WTC11 (cell line): ENCODE measurements at regions not wholly inside any gene's neighbourhood (a gene's known extent, or its start where the extent isn't known, plus 50 kb on each side); places are given as distances from the start of the nearest gene placed in this dataset.

Experiments
- ATAC-seq: fragments of 200-7000 bp; cut with Tn5 transposase; 2 replicates; pipeline ENCODE4 v1.10.0; 2021; ENCODE audit warnings: mild to moderate bottlenecking, moderate library complexity
- CTCF ChIA-PET: fragments of 300-600 bp; sonication (Branson Sonifier 250); formaldehyde crosslinking; loops from one replicate; lab custom pipeline; 2021; ENCODE audit warnings: antibody characterized with exemption; lab: Charles Lee
- POLR2A ChIA-PET: fragments of 350-600 bp; sonication (Branson Sonifier 250); formaldehyde crosslinking; loops from one replicate; lab custom pipeline; 2021; ENCODE audit warnings: antibody characterized with exemption; lab: Charles Lee
- DNase-seq: peaks from one replicate; pipeline ENCODE4 v3.0.0; 2021; ENCODE audit warnings: low spot score
- H3K27ac Mint-ChIP-seq: 2 replicates; pipeline ENCODE4 v1.8.0; 2021; ENCODE audit warnings: mixed read lengths
- H3K27me3 Mint-ChIP-seq: 2 replicates; pipeline ENCODE4 v1.8.0; 2021; ENCODE audit warnings: low read depth, mild to moderate bottlenecking, moderate library complexity, mixed read lengths
- H3K36me3 Mint-ChIP-seq: 2 replicates; pipeline ENCODE4 v1.8.0; 2021; ENCODE audit warnings: mixed read lengths
- H3K4me1 Mint-ChIP-seq: 2 replicates; pipeline ENCODE4 v1.8.0; 2022; ENCODE audit warnings: mixed read lengths
- H3K4me3 Mint-ChIP-seq: 2 replicates; pipeline ENCODE4 v1.8.0; 2021; ENCODE audit warnings: mild to moderate bottlenecking, moderate library complexity, mixed read lengths
- H3K9me3 Mint-ChIP-seq: 2 replicates; pipeline ENCODE4 v1.8.0; 2021; ENCODE audit warnings: mixed read lengths
- ATF2 ChIP-seq: sonication (generic); formaldehyde crosslinking; IDR thresholded peaks from 2 replicates; pipeline ENCODE4 v1.8.1; 2022; ENCODE audit warnings: low read depth, missing genetic modification reagents, borderline replicate concordance
- CBFB ChIP-seq: sonication (generic); formaldehyde crosslinking; IDR thresholded peaks from 2 replicates; pipeline ENCODE4 v1.8.1; 2022; ENCODE audit warnings: mild to moderate bottlenecking, low read depth, missing genetic modification reagents
- EMX1 ChIP-seq: fragments of 250-450 bp; sonication (Bioruptor Pico); IDR thresholded peaks from 2 replicates; pipeline ENCODE4 v1.8.0; 2021; ENCODE audit warnings: mild to moderate bottlenecking
- ERG ChIP-seq: fragments of 250-450 bp; sonication (Bioruptor Pico); IDR thresholded peaks from 2 replicates; pipeline ENCODE4 v1.8.0; 2021; ENCODE audit warnings: mild to moderate bottlenecking
- FOXP1 ChIP-seq: sonication (generic); formaldehyde crosslinking; IDR thresholded peaks from 2 replicates; pipeline ENCODE4 v1.8.0; 2022; ENCODE audit warnings: missing genetic modification reagents, mild to moderate bottlenecking, moderate library complexity, borderline replicate concordance
- GRHL2 ChIP-seq: fragments of 250-450 bp; sonication (Bioruptor Pico); IDR thresholded peaks from 2 replicates; pipeline ENCODE4 v1.8.0; 2022; ENCODE audit warnings: mild to moderate bottlenecking, moderate library complexity; ENCODE audit not compliant: insufficient replicate concordance, severe bottlenecking
- MXD4 ChIP-seq: fragments of 250-450 bp; sonication (Bioruptor Pico); IDR thresholded peaks from 2 replicates; pipeline ENCODE4 v1.8.0; 2021; ENCODE audit warnings: mild to moderate bottlenecking, moderate library complexity, borderline replicate concordance
- NR3C1 ChIP-seq: sonication (generic); formaldehyde crosslinking; conservative IDR thresholded peaks from 2 replicates; pipeline ENCODE4 v1.8.1; 2023; ENCODE audit warnings: low read depth, mild to moderate bottlenecking, missing genetic modification reagents
- PRRX2 ChIP-seq: fragments of 250-450 bp; sonication (Bioruptor Pico); IDR thresholded peaks from 2 replicates; pipeline ENCODE4 v1.8.0; 2021; ENCODE audit warnings: mild to moderate bottlenecking
- RORB ChIP-seq: fragments of 250-450 bp; sonication (Bioruptor Pico); IDR thresholded peaks from 2 replicates; pipeline ENCODE4 v1.9.0; 2021; ENCODE audit warnings: mild to moderate bottlenecking
- SOX15 ChIP-seq: fragments of 250-450 bp; sonication (Bioruptor Pico); IDR thresholded peaks from 2 replicates; pipeline ENCODE4 v1.9.0; 2021; ENCODE audit warnings: mild to moderate bottlenecking
- SP1 ChIP-seq: sonication (generic); formaldehyde crosslinking; conservative IDR thresholded peaks from 2 replicates; pipeline ENCODE4 v1.8.1; 2022; ENCODE audit warnings: missing genetic modification reagents
- TP53 ChIP-seq: sonication (generic); formaldehyde crosslinking; IDR thresholded peaks from 2 replicates; pipeline ENCODE4 v1.8.1; 2023; ENCODE audit warnings: mild to moderate bottlenecking, missing genetic modification reagents
- ZNF219 ChIP-seq: sonication (generic); formaldehyde crosslinking; IDR thresholded peaks from 2 replicates; pipeline ENCODE4 v1.8.0; 2023; ENCODE audit warnings: missing genetic modification reagents, mild to moderate bottlenecking, borderline replicate concordance
- ZNF263 ChIP-seq: sonication (generic); formaldehyde crosslinking; IDR thresholded peaks from 2 replicates; pipeline ENCODE4 v1.8.1; 2022; ENCODE audit warnings: low read depth, mild to moderate bottlenecking, moderate library complexity, missing genetic modification reagents
- ZNF396 ChIP-seq: fragments of 250-450 bp; sonication (Bioruptor Pico); IDR thresholded peaks from 2 replicates; pipeline ENCODE4 v1.8.0; 2021; ENCODE audit warnings: mild to moderate bottlenecking, moderate library complexity, borderline replicate concordance
- ZNF416 ChIP-seq: fragments of 250-450 bp; sonication (Bioruptor Pico); IDR thresholded peaks from 2 replicates; pipeline ENCODE4 v1.9.0; 2021; ENCODE audit warnings: mild to moderate bottlenecking, inconsistent platforms
- ZNF512 ChIP-seq: sonication (generic); formaldehyde crosslinking; IDR thresholded peaks from 2 replicates; pipeline ENCODE4 v1.8.1; 2022; ENCODE audit warnings: missing genetic modification reagents, borderline replicate concordance
- TF ChIP-seq, protein P1 (sequence below): sonication (generic); formaldehyde crosslinking; IDR thresholded peaks from 2 replicates; pipeline ENCODE4 v1.8.1; 2023; ENCODE audit warnings: mild to moderate bottlenecking, missing genetic modification reagents, moderate library complexity
- TF ChIP-seq, protein P2 (sequence below): sonication (generic); formaldehyde crosslinking; IDR thresholded peaks from 2 replicates; pipeline ENCODE4 v1.8.0; 2022; ENCODE audit warnings: mild to moderate bottlenecking, missing genetic modification reagents
- TF ChIP-seq, protein P3 (sequence below): fragments of 250-450 bp; sonication (Bioruptor Pico); IDR thresholded peaks from 2 replicates; pipeline ENCODE4 v1.9.0; 2021; ENCODE audit warnings: mild to moderate bottlenecking, borderline replicate concordance

- TF ChIP-seq, protein P1, sequence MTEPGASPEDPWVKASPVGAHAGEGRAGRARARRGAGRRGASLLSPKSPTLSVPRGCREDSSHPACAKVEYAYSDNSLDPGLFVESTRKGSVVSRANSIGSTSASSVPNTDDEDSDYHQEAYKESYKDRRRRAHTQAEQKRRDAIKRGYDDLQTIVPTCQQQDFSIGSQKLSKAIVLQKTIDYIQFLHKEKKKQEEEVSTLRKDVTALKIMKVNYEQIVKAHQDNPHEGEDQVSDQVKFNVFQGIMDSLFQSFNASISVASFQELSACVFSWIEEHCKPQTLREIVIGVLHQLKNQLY (CRISPR knock-in tag), result no peak
- TF ChIP-seq CBFB (CRISPR knock-in tag) (no peak), MXD4 (no peak), FOXP1 (CRISPR knock-in tag) (no peak), SP1 (no peak), ERG (CRISPR knock-in tag) (no peak), ZNF219 (CRISPR knock-in tag) (no peak), ATF2 (CRISPR knock-in tag) (no peak), EMX1 (no peak)
- TF ChIP-seq, protein P2, sequence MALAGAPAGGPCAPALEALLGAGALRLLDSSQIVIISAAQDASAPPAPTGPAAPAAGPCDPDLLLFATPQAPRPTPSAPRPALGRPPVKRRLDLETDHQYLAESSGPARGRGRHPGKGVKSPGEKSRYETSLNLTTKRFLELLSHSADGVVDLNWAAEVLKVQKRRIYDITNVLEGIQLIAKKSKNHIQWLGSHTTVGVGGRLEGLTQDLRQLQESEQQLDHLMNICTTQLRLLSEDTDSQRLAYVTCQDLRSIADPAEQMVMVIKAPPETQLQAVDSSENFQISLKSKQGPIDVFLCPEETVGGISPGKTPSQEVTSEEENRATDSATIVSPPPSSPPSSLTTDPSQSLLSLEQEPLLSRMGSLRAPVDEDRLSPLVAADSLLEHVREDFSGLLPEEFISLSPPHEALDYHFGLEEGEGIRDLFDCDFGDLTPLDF (CRISPR knock-in tag), result no peak
These were observed 361.4 kb upstream of the CFAP20DC start (continued) for GRCh38 chr3:59411186-59411585.

GRCh38 chr3:59408047-59408624 is 358.3 kb upstream of the CFAP20DC start:
- H3K9me3 Mint-ChIP-seq, result no peaks in the 10 kb centered on the region
- POLR2A ChIA-PET, result no interaction called here
- H3K4me1 Mint-ChIP-seq, result peaks cover 9% of the 10 kb centered on the region
- DNase-seq (no peak), ATAC-seq (no peak)
- CTCF ChIA-PET, result no interaction called here
- no peaks in the 10 kb centered on the region for H3K36me3 Mint-ChIP-seq
- no peaks in the 10 kb centered on the region for H3K27me3 Mint-ChIP-seq
- H3K27ac Mint-ChIP-seq, result no peak overlapping the region
- TF ChIP-seq NR3C1 (CRISPR knock-in tag) (no peak), RORB (CRISPR knock-in tag) (no peak), ZNF512 (no peak), ZNF416 (no peak)
- H3K4me3 Mint-ChIP-seq, result no peak overlapping the region

- Mint-ChIP-seq H3K36me3 (no peaks in the 10 kb centered on the region), H3K27me3 (no peaks in the 10 kb centered on the region), H3K27ac (no peak overlapping the region), H3K4me1 (peaks cover 9% of the 10 kb centered on the region)
- ChIA-PET POLR2A (no interaction called here), CTCF (no interaction called here)
- ATAC-seq, result peak; percentile 83
- no peak for DNase-seq
- no peak for TF ChIP-seq ZNF263
- TF ChIP-seq PRRX2, result no peak
- TF ChIP-seq TP53 (CRISPR knock-in tag), result no peak
- TF ChIP-seq SOX15 (CRISPR knock-in tag), result no peak
- TF ChIP-seq, protein P3, sequence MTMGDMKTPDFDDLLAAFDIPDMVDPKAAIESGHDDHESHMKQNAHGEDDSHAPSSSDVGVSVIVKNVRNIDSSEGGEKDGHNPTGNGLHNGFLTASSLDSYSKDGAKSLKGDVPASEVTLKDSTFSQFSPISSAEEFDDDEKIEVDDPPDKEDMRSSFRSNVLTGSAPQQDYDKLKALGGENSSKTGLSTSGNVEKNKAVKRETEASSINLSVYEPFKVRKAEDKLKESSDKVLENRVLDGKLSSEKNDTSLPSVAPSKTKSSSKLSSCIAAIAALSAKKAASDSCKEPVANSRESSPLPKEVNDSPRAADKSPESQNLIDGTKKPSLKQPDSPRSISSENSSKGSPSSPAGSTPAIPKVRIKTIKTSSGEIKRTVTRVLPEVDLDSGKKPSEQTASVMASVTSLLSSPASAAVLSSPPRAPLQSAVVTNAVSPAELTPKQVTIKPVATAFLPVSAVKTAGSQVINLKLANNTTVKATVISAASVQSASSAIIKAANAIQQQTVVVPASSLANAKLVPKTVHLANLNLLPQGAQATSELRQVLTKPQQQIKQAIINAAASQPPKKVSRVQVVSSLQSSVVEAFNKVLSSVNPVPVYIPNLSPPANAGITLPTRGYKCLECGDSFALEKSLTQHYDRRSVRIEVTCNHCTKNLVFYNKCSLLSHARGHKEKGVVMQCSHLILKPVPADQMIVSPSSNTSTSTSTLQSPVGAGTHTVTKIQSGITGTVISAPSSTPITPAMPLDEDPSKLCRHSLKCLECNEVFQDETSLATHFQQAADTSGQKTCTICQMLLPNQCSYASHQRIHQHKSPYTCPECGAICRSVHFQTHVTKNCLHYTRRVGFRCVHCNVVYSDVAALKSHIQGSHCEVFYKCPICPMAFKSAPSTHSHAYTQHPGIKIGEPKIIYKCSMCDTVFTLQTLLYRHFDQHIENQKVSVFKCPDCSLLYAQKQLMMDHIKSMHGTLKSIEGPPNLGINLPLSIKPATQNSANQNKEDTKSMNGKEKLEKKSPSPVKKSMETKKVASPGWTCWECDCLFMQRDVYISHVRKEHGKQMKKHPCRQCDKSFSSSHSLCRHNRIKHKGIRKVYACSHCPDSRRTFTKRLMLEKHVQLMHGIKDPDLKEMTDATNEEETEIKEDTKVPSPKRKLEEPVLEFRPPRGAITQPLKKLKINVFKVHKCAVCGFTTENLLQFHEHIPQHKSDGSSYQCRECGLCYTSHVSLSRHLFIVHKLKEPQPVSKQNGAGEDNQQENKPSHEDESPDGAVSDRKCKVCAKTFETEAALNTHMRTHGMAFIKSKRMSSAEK, result no peak
- no peak for TF ChIP-seq GRHL2
- TF ChIP-seq NR3C1 (CRISPR knock-in tag), result no peak
- no peak for TF ChIP-seq ZNF396 (CRISPR knock-in tag)
- TF ChIP-seq, all 79 proteins: peak for 0
- H3K4me3 Mint-ChIP-seq, result no peak overlapping the region
- H3K9me3 Mint-ChIP-seq, result no peaks in the 10 kb centered on the region
These were observed 357.6 kb upstream of the CFAP20DC start for GRCh38 chr3:59407425-59407824.
